Muscle of arm (tissue), 1 donor: ENCODE measurements at regions not wholly inside any gene's neighbourhood (a gene's known extent, or its start where the extent isn't known, plus 50 kb on each side); places are given as distances from the start of the nearest gene placed in this dataset.
"Not testable (repeated sequence)": the region's sequence is repeated elsewhere in the genome, so short reads cannot be mapped to it uniquely, and the experiment has no call there.

ENCODE experiments used
- DNase-seq: peaks from one replicate; pipeline ENCODE4 v3.0.0-alpha.2; 2013

GRCh38 chr19:28444362-28444761, 768.6 kb downstream of the UQCRFS1 start:
- DNase-seq = no peak

GRCh38 chr19:28443361-28443760, 769.6 kb downstream of the UQCRFS1 start:
- DNase-seq = no peak

GRCh38 chr19:28437390-28438346, 775.3 kb downstream of the UQCRFS1 start:
- no peak for DNase-seq

- no peak for DNase-seq
These were observed 776.6 kb downstream of the UQCRFS1 start for GRCh38 chr19:28436320-28436719.

GRCh38 chr19:28435551-28436271, 777.2 kb downstream of the UQCRFS1 start:
- peak; percentile 13 for DNase-seq

GRCh38 chr19:28434794-28435193, 778.2 kb downstream of the UQCRFS1 start:
- DNase-seq = not testable (repeated sequence)

GRCh38 chr19:28434365-28434764, 778.6 kb downstream of the UQCRFS1 start:
- DNase-seq = not testable (repeated sequence)

GRCh38 chr19:28433166-28433565, 779.8 kb downstream of the UQCRFS1 start:
- not testable (repeated sequence) for DNase-seq

- no peak for DNase-seq
These were observed 782.7 kb downstream of the UQCRFS1 start for GRCh38 chr19:28430214-28430613.

- no peak for DNase-seq
These were observed 783.6 kb downstream of the UQCRFS1 start for GRCh38 chr19:28429356-28429755.

GRCh38 chr19:28428663-28429348, 784.1 kb downstream of the UQCRFS1 start:
- no peak for DNase-seq

GRCh38 chr19:28427376-28428083, 785.4 kb downstream of the UQCRFS1 start:
- no peak for DNase-seq

GRCh38 chr19:28426730-28427225, 786.2 kb downstream of the UQCRFS1 start:
- no peak for DNase-seq

- DNase-seq = no peak
These were observed 786.7 kb downstream of the UQCRFS1 start for GRCh38 chr19:28426110-28426729.

GRCh38 chr19:28425046-28425931, 787.7 kb downstream of the UQCRFS1 start:
- no peak for DNase-seq

GRCh38 chr19:28424662-28425045, 788.3 kb downstream of the UQCRFS1 start:
- no peak for DNase-seq

- no peak for DNase-seq
These were observed 788.9 kb downstream of the UQCRFS1 start for GRCh38 chr19:28424077-28424476.

GRCh38 chr19:28422791-28423650, 789.9 kb downstream of the UQCRFS1 start:
- no peak for DNase-seq

- DNase-seq = no peak
These were observed 790.9 kb downstream of the UQCRFS1 start for GRCh38 chr19:28422046-28422445.
